Esophagus muscularis mucosa (tissue), 3 donors: ENCODE measurements at regions not wholly inside any gene's neighbourhood (a gene's known extent, or its start where the extent isn't known, plus 50 kb on each side); places are given as distances from the start of the nearest gene placed in this dataset.

ENCODE experiments used
- POLR2A ChIP-seq: fragments of 450-650 bp; IDR thresholded peaks from one replicate; pipeline ENCODE4 v1.6.1; 2017; ENCODE audit warnings: antibody characterized with exemption, moderate library complexity, mild to moderate bottlenecking, low read depth
- TF ChIP-seq, protein P1 (sequence below), 3 experiments: fragments of 200-600 bp in 2 of 3; fragments of 450-650 bp in 1 of 3; sonication (generic) in 2 of 3; IDR thresholded peaks; one replicate each; pipeline ENCODE4 v1.5.1; 2017 to 2019; ENCODE audit warnings: antibody characterized with exemption in 3 of 3, mild to moderate bottlenecking in 2 of 3, moderate library complexity in 1 of 3

DNA sequence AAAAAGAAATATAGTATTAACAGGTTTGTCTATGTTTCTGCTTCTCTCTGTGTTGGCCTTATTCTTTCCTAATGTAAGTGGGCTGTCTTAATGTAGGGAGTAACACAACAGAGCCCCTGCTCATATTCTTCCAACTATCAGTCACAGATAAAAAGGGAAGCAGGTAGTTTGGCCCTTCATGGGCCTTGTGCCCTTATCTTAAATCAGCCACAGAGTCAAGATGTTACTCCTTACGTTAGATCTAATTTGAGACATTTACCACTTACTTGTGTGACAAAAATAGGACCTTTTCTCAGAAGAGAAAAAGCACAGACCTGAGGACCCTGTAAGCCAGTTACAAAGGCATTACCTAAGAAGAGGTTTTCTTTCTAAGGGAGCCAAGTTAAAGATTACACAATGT, 589.0 kb downstream of the GRXCR1 start:
- no peak for TF ChIP-seq POLR2A
- TF ChIP-seq, protein P1, sequence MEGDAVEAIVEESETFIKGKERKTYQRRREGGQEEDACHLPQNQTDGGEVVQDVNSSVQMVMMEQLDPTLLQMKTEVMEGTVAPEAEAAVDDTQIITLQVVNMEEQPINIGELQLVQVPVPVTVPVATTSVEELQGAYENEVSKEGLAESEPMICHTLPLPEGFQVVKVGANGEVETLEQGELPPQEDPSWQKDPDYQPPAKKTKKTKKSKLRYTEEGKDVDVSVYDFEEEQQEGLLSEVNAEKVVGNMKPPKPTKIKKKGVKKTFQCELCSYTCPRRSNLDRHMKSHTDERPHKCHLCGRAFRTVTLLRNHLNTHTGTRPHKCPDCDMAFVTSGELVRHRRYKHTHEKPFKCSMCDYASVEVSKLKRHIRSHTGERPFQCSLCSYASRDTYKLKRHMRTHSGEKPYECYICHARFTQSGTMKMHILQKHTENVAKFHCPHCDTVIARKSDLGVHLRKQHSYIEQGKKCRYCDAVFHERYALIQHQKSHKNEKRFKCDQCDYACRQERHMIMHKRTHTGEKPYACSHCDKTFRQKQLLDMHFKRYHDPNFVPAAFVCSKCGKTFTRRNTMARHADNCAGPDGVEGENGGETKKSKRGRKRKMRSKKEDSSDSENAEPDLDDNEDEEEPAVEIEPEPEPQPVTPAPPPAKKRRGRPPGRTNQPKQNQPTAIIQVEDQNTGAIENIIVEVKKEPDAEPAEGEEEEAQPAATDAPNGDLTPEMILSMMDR (IDR thresholded peaks at IDR 0.05), result no peak
